ENCODE measurements at regions not wholly inside any gene's neighbourhood (a gene's known extent, or its start where the extent isn't known, plus 50 kb on each side); places are given as distances from the start of the nearest gene placed in this dataset.

DNA sequence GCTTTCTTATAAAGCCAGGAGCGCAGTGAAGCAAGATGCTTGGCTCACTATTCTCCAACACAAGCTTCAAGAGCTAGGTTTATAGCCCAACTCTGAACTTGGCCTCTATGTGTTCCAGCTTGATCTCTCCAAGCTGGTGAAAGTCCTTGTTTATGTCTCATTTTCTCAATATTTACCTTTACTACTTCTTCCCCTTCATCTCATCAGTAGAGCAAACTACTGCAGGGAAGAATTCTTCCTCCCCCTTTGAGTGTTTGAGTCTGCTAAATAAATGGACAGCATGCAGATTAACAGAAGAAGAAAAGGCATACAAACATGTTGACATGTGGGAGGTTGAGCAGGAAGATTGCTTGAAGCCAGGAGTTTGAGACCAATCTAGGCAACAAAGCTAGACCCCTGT is 460.7 kb downstream of the ZNF608 start:
- no peak for DNase-seq (ENCODE audit: low read depth in 2 of 2, low spot score in 1 of 2)

DNA sequence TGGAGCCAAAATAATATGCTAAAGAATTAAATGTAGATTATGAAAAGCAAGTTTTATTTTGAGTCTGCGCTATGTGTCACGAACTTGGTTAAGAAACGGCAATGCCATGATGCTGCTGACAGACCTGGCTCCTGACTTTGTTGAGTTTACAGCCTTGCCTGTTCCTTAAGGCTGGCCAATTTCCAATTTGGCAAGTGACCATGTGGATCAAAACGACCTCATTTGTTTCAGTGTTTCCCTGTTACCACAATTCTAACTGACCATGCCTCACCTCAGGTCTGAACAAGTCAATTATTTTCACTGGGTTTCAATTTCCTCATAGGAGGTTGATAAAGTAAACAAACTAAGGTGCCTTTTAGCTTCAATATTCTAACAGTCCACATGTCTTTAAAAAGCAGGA is 461.4 kb downstream of the ZNF608 start:
- no peak for DNase-seq (ENCODE audit: low read depth in 2 of 2, low spot score in 1 of 2)

DNA sequence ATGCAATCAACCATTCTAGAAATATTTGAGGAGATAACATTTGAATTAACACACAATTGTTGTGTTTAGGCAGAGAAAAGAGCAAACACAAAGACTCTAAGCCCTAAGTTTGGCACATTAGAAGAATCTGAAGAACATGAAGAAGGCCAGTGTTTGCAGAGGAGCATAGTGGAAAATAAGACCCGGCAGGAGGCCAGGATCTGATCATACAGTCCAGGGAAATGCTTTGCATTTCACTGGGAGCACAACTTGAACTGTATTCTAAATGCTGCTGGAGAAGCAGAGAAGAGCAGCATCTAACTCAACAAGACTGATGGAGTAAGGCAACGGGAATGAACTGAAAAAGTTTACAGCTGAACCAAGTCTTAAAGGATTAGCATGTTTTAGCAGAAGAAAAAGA is 463.4 kb downstream of the ZNF608 start:
- no peak for DNase-seq (ENCODE audit: low read depth in 2 of 2, low spot score in 1 of 2)

GRCh38 chr5:124280079-124280478 is 466.4 kb downstream of the ZNF608 start:
- DNase-seq (ENCODE audit: low read depth in 2 of 2, low spot score in 1 of 2), result no peak

GRCh38 chr5:124279146-124279876 is 467.1 kb downstream of the ZNF608 start:
- no peak for DNase-seq (ENCODE audit: low read depth in 2 of 2, low spot score in 1 of 2)

GRCh38 chr5:124278636-124279035 is 467.8 kb downstream of the ZNF608 start:
- DNase-seq (ENCODE audit: low read depth in 2 of 2, low spot score in 1 of 2), result no peak

GRCh38 chr5:124277767-124278545 is 468.5 kb downstream of the ZNF608 start:
- no peak for DNase-seq (ENCODE audit: low read depth in 2 of 2, low spot score in 1 of 2)

DNA sequence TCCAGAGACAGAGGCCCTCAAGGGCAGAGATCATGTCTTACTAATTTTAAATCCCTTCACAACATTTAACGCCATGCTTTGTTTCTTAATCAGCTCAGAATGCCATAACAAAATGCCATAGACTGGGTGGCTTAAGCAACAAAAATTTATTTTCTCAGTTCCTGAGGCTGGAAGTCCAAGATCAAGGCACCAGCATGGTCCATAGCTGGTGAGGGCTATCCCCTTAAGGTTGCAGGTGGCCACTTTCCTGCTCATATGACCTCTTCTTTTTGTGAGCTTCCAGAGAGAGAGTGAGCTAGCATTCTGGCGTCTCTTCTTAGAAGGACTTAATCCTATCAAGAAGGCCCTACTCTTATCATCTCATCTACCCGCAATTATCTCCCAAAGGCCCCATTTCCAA is 470.3 kb downstream of the ZNF608 start:
- DNase-seq (ENCODE audit: low read depth in 2 of 2, low spot score in 1 of 2), result no peak

GRCh38 chr5:124274949-124275348 is 471.5 kb downstream of the ZNF608 start:
- DNase-seq (ENCODE audit: low read depth in 2 of 2, low spot score in 1 of 2), result no peak

DNA sequence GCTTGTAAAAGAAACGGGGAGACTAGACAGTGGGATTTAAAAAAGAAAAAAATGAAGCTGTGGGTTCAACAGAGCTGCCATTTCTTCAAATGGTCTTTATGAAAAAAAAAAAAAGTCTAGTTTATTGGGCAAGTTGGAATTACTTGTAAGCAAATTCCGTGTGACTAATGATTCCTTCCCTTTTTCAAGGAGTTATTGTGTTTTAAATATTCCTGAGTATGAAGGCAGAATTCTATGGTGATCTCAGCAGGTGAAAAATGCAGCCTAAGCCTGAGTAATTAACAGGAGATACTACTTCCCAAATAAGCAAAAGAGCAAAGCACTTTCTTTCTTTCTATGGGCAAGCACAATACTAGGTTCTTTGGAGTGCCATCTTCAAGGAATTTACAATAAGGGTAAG is 481.9 kb downstream of the ZNF608 start:
- DNase-seq (ENCODE audit: low read depth in 2 of 2, low spot score in 1 of 2), result no peak

DNA sequence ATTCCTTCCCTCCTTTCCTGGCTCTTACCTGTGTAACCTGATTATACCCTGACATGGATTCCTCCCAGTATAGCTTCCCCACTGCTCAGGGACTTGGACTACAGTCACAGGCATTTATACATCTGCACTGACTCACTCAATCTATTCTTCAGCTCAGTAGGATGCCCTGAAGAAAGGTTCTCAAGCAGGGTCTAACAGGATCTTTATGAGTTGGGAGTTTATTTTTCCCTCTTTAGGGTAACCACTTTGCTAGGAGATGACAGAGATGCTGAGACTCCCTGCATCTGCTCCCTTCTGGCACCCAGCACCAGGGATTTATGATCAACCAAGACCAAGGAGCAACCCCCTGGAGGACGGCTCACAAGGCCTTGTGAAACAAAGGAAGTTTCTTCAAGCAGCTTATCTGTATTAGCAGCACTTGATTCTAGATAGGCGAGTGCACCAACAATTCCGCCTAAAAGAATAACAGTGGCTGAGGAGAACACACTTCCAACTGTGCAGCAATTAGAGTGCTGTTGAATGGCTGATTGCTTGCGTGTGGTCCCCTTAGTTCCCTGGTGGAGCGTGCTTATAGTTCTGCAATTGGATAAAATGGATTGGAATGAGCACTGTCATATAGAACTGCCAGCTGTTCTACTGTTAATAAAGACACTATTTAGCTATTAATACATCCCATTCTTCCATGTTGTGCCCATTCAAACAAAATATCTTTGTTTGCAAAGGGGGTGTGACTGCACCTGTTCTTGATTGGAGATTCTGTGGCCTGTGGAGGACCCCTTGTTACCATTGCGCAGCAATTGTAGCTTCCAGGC is 482.6 kb downstream of the ZNF608 start:
- no peak for DNase-seq (ENCODE audit: low read depth in 2 of 2, low spot score in 1 of 2)

- DNase-seq (ENCODE audit: low read depth in 2 of 2, low spot score in 1 of 2), result no peak
These were observed 483.4 kb downstream of the ZNF608 start for GRCh38 chr5:124262991-124263571.

DNA sequence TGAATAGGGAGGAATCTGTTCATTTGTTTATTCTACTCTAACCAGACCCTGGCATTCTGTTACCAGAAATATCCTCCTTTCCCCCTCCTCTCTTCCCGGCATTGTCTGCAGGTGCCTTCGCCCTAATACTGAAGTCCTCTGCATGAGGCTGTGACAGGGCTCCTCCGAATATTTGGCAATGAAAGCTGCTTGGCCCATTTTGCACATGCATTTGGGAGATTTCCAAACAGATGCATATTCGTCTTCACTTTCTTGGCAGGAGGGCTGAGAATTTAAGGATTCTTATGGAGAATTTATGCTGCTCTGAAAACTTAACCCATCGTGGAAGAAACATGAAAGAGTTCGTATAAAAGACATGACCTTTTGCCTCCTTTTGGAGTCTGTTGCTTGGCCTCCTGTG is 484.0 kb downstream of the ZNF608 start:
- DNase-seq (ENCODE audit: low read depth in 2 of 2, low spot score in 1 of 2), result no peak

DNA sequence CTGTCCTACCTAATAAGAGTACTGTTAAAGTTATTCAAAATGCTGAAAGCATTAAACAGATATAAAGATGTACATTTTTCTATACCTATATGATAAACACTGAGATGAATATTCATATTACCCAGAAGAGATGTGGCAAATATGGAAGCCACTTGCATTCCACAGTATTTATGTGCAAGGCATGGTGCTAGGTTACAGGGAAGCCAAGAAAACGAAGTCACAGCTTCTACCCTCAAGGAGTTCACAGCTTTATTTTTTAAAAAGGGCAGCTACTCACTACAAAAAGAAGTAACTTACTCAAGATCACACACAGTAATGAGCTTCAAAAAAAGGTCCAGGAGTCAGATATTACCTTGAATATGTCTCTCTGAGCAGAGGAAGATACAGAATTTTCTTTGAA is 484.6 kb downstream of the ZNF608 start:
- DNase-seq (ENCODE audit: low read depth in 2 of 2, low spot score in 1 of 2), result no peak

DNA sequence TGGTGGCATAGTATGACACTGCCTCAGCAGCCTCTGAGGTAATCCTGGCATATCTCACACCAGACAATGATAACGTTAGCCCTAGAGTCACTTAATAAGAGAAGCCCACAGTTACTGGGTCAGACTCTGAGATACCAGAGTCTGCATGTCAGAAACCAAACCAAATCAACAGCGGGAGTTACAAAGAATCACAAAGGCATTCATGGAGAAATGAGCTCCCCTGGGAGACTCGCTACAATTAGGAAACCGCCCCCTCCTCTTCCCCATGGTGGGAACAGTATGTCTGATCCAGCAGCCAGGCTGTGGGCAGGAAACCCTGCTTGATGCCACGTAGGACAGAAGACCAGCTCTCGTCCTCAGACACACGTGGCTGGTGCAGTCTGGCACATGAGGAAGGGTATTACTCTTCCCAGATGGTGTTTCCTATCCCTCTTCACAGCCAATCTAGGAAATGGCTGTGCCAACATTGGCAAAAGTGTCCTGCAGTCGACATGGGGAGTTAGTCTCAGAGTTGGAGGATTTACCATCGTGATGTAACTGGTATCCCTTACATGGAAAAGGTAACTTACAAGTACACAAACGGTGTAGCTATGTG is 485.4 kb downstream of the ZNF608 start:
- no peak for DNase-seq (ENCODE audit: low read depth in 2 of 2, low spot score in 1 of 2)

GRCh38 chr5:124259017-124259416 is 487.4 kb downstream of the ZNF608 start:
- no peak for DNase-seq (ENCODE audit: low read depth in 2 of 2, low spot score in 1 of 2)

- no peak for DNase-seq (ENCODE audit: low read depth in 2 of 2, low spot score in 1 of 2)
These were observed 489.4 kb downstream of the ZNF608 start for GRCh38 chr5:124257048-124257447.

GRCh38 chr5:124253203-124253810 is 493.1 kb downstream of the ZNF608 start:
- no peak for DNase-seq (ENCODE audit: low read depth in 2 of 2, low spot score in 1 of 2)

- no peak for DNase-seq (ENCODE audit: low read depth in 2 of 2, low spot score in 1 of 2)
These were observed 493.7 kb downstream of the ZNF608 start for GRCh38 chr5:124252747-124253146.

DNA sequence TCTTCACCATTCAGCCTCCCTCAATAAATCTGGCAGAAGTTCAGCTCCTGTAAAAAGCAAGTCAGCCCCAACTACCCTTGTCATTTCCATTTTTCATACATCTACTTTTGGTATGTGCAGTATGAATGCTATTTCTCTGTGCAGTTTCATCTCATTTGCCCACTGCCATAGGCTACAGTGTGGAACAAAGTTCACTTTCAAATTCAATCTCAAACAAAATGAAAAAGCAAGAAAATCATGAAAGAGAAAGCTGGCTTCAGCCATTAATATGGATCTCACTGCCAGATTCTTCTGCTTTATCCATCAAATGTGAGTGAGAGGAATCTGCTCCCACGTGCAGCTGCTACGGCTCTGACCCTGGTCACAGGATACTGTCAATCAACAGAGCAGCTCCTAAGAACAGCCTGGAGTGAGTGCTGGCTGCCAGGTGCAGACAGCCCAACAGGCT is 494.2 kb downstream of the ZNF608 start:
- no peak for DNase-seq (ENCODE audit: low read depth in 2 of 2, low spot score in 1 of 2)

DNA sequence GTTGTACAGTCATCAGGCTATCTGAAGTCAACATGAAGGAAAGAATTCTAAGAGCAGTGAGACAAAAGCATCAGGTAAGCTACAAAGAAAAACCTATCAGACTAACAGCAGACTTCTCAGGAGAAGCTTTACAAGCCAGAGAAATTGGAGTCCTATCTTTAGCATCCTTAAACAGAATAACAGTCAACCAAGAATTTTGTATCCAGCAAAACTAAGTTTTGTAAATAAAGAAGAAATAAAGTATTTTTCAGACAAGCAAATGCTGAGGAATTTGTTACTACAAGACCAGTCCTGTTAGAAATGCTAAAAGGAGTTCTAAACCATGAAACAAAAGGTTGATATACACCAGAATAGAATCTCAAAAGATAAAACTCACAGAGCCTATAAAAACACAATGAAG is 501.2 kb downstream of the ZNF608 start:
- DNase-seq (ENCODE audit: low read depth in 2 of 2, low spot score in 1 of 2), result no peak
